Activated naive CD8-positive, alpha-beta T cell treated with anti-CD3 and anti-CD28 coated beads for 36 hours (primary cell): ENCODE measurements at regions not wholly inside any gene's neighbourhood (a gene's known extent, or its start where the extent isn't known, plus 50 kb on each side); places are given as distances from the start of the nearest gene placed in this dataset.
"Not testable (repeated sequence)": the region's sequence is repeated elsewhere in the genome, so short reads cannot be mapped to it uniquely, and the experiment has no call there.

Experiments used
- DNase-seq: peaks from one replicate; pipeline ENCODE4 v3.0.0; 2021
- H3K27ac Mint-ChIP-seq: one replicate; pipeline ENCODE4 v1.8.0; 2022; ENCODE audit warnings: mild to moderate bottlenecking, moderate library complexity, mixed read lengths
- H3K27me3 Mint-ChIP-seq: one replicate; pipeline ENCODE4 v1.8.0; 2022; ENCODE audit warnings: mild to moderate bottlenecking, mixed read lengths
- H3K36me3 Mint-ChIP-seq: one replicate; pipeline ENCODE4 v1.8.0; 2021; ENCODE audit warnings: mild to moderate bottlenecking, mixed read lengths
- H3K4me1 Mint-ChIP-seq: one replicate; pipeline ENCODE4 v1.8.0; 2021; ENCODE audit warnings: mixed read lengths
- H3K4me3 Mint-ChIP-seq: one replicate; pipeline ENCODE4 v1.8.0; 2022; ENCODE audit warnings: mild to moderate bottlenecking, moderate library complexity, mixed read lengths
- H3K9me3 Mint-ChIP-seq: one replicate; pipeline ENCODE4 v1.8.0; 2022; ENCODE audit warnings: mixed read lengths

DNA sequence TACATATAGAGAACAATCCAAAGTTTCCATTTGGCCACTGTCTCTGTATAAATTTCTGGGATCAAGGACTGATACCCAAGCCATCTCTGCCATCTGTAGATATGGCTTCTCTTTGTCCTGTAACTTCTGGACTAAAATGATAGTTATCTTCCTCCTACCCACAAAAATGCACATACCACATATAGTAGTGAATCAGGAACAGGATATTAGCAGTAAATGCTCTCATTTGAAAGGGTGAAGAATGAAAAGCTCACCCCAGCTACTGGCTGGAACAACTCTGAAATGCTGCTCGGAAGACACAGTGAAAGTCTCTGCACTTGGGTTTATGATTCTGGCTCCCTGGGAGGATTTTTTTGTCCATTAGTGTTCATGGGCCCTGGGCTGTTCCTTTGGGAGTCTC, 856.4 kb upstream of the LRRC4C start:
- Mint-ChIP-seq H3K27me3 (no peaks in the 10 kb centered on the region), H3K4me1 (no peaks in the 10 kb centered on the region), H3K36me3 (no peaks in the 10 kb centered on the region), H3K4me3 (no peak overlapping the region), H3K9me3 (peaks cover 7% of the 10 kb centered on the region), H3K27ac (no peak overlapping the region)
- no peak for DNase-seq

DNA sequence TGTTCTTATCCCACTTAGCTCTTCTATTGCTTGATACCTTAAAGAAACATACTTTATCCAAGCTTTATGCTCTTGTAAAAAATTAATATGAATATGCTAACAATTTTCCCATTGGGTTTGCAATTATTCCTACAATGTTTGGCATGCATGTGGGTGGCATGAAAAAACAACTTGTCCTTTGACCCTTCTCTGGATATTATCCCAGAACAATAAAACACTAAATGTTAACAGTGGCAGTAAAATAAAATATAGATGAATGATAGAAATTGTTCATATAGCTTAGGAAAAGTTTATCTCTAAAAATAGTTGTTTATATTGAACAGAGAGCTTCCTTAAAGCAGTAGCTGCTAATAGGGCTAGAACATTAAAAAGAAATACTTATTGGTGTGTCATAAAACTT, 860.5 kb upstream of the LRRC4C start:
- Mint-ChIP-seq H3K36me3 (no peaks in the 10 kb centered on the region), H3K4me3 (no peak overlapping the region), H3K27me3 (no peaks in the 10 kb centered on the region), H3K27ac (no peak overlapping the region), H3K4me1 (no peaks in the 10 kb centered on the region), H3K9me3 (peaks cover 7% of the 10 kb centered on the region)
- DNase-seq, result no peak

GRCh38 chr11:42329929-42330565, 870.6 kb upstream of the LRRC4C start:
- Mint-ChIP-seq H3K27me3 (no peaks in the 10 kb centered on the region), H3K36me3 (no peaks in the 10 kb centered on the region), H3K4me3 (no peak overlapping the region), H3K27ac (no peak overlapping the region), H3K4me1 (no peaks in the 10 kb centered on the region), H3K9me3 (peaks cover 12% of the 10 kb centered on the region)
- DNase-seq, result no peak

- H3K9me3 Mint-ChIP-seq, result peaks cover 9% of the 10 kb centered on the region
- H3K27ac Mint-ChIP-seq, result no peak overlapping the region
- no peak overlapping the region for H3K4me3 Mint-ChIP-seq
- DNase-seq, result no peak
- no peaks in the 10 kb centered on the region for H3K27me3 Mint-ChIP-seq
- no peaks in the 10 kb centered on the region for H3K4me1 Mint-ChIP-seq
- no peaks in the 10 kb centered on the region for H3K36me3 Mint-ChIP-seq
Measured at GRCh38 chr11:42337786-42338455, 878.5 kb upstream of the LRRC4C start.

DNA sequence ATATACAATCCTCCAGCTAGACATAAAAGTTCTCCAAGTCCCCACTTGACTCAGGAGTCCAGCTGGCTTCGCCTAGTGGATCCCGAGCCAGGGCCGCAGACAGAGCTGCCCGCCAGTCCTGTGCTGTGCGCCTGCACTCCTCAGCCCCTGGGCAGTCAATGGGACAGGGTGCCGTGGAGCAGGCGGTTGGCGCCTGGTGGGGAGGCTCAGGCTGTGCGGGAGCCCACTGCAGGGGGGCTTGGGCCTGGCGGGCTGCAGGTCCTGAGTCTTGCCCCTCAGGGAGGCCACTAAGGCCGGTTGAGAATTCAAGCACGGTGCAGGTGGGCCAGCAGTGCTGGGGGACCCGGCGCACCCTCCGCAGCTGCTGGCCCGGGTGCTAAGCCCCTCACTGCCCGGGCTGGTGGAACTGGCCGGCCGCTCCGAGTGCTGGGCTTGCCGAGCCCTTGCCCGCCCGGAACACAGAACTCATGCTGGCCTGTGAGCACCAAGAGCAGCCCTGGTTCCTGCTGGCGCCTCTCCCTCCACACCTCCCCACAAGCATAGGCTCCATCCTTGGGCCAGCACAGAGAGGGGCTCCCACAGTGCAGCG, 884.8 kb upstream of the LRRC4C start:
- Mint-ChIP-seq H3K27ac (no peak overlapping the region), H3K4me1 (no peaks in the 10 kb centered on the region), H3K36me3 (no peaks in the 10 kb centered on the region), H3K4me3 (no peak overlapping the region), H3K9me3 (peaks cover 3% of the 10 kb centered on the region), H3K27me3 (no peaks in the 10 kb centered on the region)
- DNase-seq, result no peak

DNA sequence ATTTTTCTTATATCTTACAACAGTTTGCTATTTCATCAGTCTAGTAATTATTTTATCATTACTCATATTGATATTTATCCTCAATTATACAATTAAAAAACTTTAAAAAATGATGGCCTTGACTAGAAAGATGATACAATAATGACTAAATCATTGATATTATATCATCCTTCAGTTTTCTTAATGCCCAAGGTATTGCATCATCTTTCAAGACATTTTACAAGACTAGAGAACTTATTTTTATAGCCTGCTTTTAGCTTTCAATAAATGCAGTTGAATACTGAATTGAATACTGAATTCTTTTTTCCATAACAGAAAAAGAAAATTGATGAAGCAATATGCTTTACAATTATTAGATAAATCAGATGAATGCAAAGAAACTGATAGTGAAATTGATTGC, 886.5 kb upstream of the LRRC4C start:
- Mint-ChIP-seq H3K27me3 (no peaks in the 10 kb centered on the region), H3K4me3 (no peak overlapping the region), H3K27ac (no peak overlapping the region), H3K36me3 (no peaks in the 10 kb centered on the region), H3K9me3 (peaks cover 4% of the 10 kb centered on the region), H3K4me1 (no peaks in the 10 kb centered on the region)
- no peak for DNase-seq

DNA sequence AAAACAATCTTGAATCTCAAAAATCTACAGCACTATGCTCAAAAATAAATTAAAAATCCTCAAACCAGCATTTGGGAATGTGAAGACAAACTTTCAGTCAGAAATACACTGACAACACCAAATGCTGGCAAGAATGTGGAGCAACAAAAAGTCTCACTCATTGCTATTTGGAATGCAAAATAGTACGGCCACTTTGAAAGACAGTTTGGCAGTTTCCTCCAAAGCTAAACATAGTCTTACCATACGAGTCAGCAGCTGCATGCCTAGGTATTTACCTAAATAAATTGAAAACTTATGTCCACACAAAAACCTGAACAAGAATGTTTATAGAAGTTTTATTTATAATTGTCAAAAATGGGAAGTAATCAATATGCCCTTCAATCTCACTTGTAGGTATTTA, 904.2 kb upstream of the LRRC4C start:
- H3K36me3 Mint-ChIP-seq, result no peaks in the 10 kb centered on the region
- no peak overlapping the region for H3K4me3 Mint-ChIP-seq
- peaks cover 21% of the 10 kb centered on the region for H3K9me3 Mint-ChIP-seq
- DNase-seq, result no peak
- no peak overlapping the region for H3K27ac Mint-ChIP-seq
- no peaks in the 10 kb centered on the region for H3K4me1 Mint-ChIP-seq
- no peaks in the 10 kb centered on the region for H3K27me3 Mint-ChIP-seq

GRCh38 chr11:42390116-42390515, 921.7 kb upstream of the API5 start:
- H3K27ac Mint-ChIP-seq, result no peak overlapping the region
- H3K4me1 Mint-ChIP-seq, result no peaks in the 10 kb centered on the region
- no peak overlapping the region for H3K4me3 Mint-ChIP-seq
- H3K9me3 Mint-ChIP-seq, result peaks cover 1% of the 10 kb centered on the region
- no peaks in the 10 kb centered on the region for H3K36me3 Mint-ChIP-seq
- H3K27me3 Mint-ChIP-seq, result no peaks in the 10 kb centered on the region
- DNase-seq, result no peak

GRCh38 chr11:42397483-42397882, 914.3 kb upstream of the API5 start:
- Mint-ChIP-seq H3K27ac (no peak overlapping the region), H3K36me3 (no peaks in the 10 kb centered on the region), H3K4me1 (no peaks in the 10 kb centered on the region), H3K27me3 (no peaks in the 10 kb centered on the region), H3K4me3 (no peak overlapping the region), H3K9me3 (peaks cover 11% of the 10 kb centered on the region)
- DNase-seq, result no peak

DNA sequence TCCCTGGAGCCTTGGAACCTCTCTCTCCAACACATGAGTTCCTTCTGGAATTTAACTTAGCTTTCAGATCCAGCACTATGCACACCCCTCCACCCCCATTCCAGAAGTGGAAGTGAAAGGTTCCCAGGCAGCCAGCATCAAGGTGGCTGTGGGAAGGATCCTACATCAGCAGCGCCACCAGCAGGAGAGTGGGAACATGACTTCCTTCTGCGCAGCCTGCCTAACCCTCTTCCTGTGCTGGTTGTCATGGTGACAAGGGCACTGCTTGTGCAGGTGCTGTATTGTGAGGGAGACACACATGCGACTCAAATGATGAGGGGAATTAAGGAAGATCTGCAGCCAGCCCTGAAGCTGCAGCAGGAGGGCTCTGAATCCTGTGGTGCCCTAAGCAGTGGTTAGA, 904.5 kb upstream of the API5 start:
- Mint-ChIP-seq H3K9me3 (peaks cover 3% of the 10 kb centered on the region), H3K4me1 (no peaks in the 10 kb centered on the region), H3K27me3 (no peaks in the 10 kb centered on the region), H3K27ac (no peak overlapping the region), H3K36me3 (no peaks in the 10 kb centered on the region), H3K4me3 (no peak overlapping the region)
- no peak for DNase-seq

GRCh38 chr11:42410251-42410955, 901.4 kb upstream of the API5 start:
- H3K4me1 Mint-ChIP-seq, result no peaks in the 10 kb centered on the region
- H3K27ac Mint-ChIP-seq, result no peak overlapping the region
- no peaks in the 10 kb centered on the region for H3K36me3 Mint-ChIP-seq
- no peak for DNase-seq
- no peaks in the 10 kb centered on the region for H3K27me3 Mint-ChIP-seq
- H3K9me3 Mint-ChIP-seq, result no peaks in the 10 kb centered on the region
- H3K4me3 Mint-ChIP-seq, result no peak overlapping the region

- Mint-ChIP-seq H3K27ac (no peak overlapping the region), H3K27me3 (no peaks in the 10 kb centered on the region), H3K4me1 (no peaks in the 10 kb centered on the region), H3K36me3 (no peaks in the 10 kb centered on the region), H3K4me3 (no peak overlapping the region), H3K9me3 (peaks cover 3% of the 10 kb centered on the region)
- DNase-seq, result no peak
Measured at GRCh38 chr11:42412590-42412989, 899.2 kb upstream of the API5 start.

GRCh38 chr11:42417691-42418090, 894.1 kb upstream of the API5 start:
- Mint-ChIP-seq H3K9me3 (peaks cover 4% of the 10 kb centered on the region), H3K4me1 (no peaks in the 10 kb centered on the region), H3K36me3 (no peaks in the 10 kb centered on the region), H3K27ac (no peak overlapping the region), H3K27me3 (no peaks in the 10 kb centered on the region), H3K4me3 (no peak overlapping the region)
- DNase-seq, result no peak

DNA sequence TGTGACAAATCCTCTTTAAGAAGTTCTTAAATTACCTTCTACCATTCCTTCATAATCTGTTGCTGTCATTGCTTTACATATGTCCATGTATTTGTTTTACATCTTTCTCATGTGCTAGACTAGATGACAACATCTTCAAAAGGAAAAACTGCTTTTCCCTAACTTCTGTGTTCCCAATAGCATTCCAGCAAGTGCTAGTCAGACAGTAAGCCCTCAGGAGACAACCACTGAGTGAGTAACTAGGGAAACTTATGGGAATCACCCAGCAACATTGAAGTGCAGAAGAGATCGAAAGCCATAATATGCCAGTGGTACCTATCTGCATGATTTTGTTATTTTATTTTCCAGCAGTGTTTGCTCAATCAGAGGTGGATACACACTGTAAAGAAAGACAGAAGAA, 889.7 kb upstream of the API5 start:
- Mint-ChIP-seq H3K9me3 (peaks cover 5% of the 10 kb centered on the region), H3K36me3 (no peaks in the 10 kb centered on the region), H3K27ac (no peak overlapping the region), H3K4me3 (no peak overlapping the region), H3K27me3 (no peaks in the 10 kb centered on the region), H3K4me1 (no peaks in the 10 kb centered on the region)
- DNase-seq, result no peak

DNA sequence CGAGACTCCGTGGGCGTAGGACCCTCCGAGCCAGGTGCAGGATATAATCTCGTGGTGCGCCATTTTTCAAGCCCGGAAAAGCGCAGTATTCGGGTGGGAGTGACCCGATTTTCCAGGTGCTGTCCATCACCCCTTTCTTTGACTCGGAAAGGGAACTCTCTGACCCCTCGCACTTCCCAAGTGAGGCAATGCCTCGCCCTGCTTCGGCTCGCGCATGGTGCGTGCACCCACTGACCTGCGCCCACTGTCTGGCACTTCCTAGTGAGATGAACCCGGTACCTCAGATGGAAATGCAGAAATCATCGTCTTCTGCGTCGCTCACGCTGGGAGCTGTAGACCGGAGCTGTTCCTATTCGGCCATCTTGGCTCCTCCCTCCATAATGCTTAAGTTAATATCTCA, 876.9 kb upstream of the API5 start:
- H3K36me3 Mint-ChIP-seq, H3K4me1 Mint-ChIP-seq, H3K9me3 Mint-ChIP-seq, DNase-seq, H3K27ac Mint-ChIP-seq, H3K27me3 Mint-ChIP-seq, H3K4me3 Mint-ChIP-seq: not testable (repeated sequence)
